Left lung (tissue), 4 donors: ENCODE measurements at regions not wholly inside any gene's neighbourhood (a gene's known extent, or its start where the extent isn't known, plus 50 kb on each side); places are given as distances from the start of the nearest gene placed in this dataset.

ENCODE experiments used
- ATAC-seq: fragments of 200-7000 bp; cut with Tn5 transposase; one replicate; pipeline ENCODE4 v1.9.1; 2020; ENCODE audit warnings: moderate library complexity
- DNase-seq, 4 donors: peaks; one replicate each; pipeline ENCODE4 v3.0.0-alpha.2; 2013 to 2020
- H3K27ac ChIP-seq, 2 donors: fragments of 200-600 bp; sonication (generic) in 1 of 2; one replicate each; pipeline versions ENCODE4 v1.5.0 to v1.8.0; 2020 to 2021
- H3K27me3 ChIP-seq, 2 donors: fragments of 200-600 bp; sonication (generic) in 1 of 2; one replicate each; pipeline versions ENCODE4 v1.5.0 to v1.8.0; 2020 to 2021
- H3K36me3 ChIP-seq, 2 donors: fragments of 200-600 bp; sonication (generic) in 1 of 2; one replicate each; pipeline versions ENCODE4 v1.5.0 to v1.8.0; 2020 to 2021
- H3K4me1 ChIP-seq, 2 donors: fragments of 200-600 bp; one replicate each; pipeline ENCODE4 v1.8.0; 2021
- H3K4me3 ChIP-seq, 2 donors: fragments of 200-600 bp; sonication (generic) in 1 of 2; one replicate each; pipeline versions ENCODE4 v1.5.0 to v1.8.0; 2020 to 2021; ENCODE audit warnings: mild to moderate bottlenecking in 1 of 2
- H3K9me3 ChIP-seq, 2 donors: fragments of 200-600 bp; sonication (generic) in 1 of 2; one replicate each; pipeline versions ENCODE4 v1.5.0 to v1.8.0; 2020 to 2021
- intact Hi-C, 2 donors: fragments of 100-400 bp; cut with DNase I; formaldehyde crosslinking; loops; one replicate each; pipeline versions ENCODE4 v1.11.2 to v1.14.2; 2022
- TF ChIP-seq, protein P1 (sequence below), 2 donors: fragments of 200-600 bp; sonication (generic) in 1 of 2; IDR thresholded peaks; one replicate each; pipeline versions ENCODE4 v1.5.0 to v1.8.0; 2021; ENCODE audit warnings: antibody characterized with exemption in 2 of 2
- donor health status: DM: no; HTN: yes; CAD: no.
- donor health status: DM: no; HTN: no; CAD: no.

DNA sequence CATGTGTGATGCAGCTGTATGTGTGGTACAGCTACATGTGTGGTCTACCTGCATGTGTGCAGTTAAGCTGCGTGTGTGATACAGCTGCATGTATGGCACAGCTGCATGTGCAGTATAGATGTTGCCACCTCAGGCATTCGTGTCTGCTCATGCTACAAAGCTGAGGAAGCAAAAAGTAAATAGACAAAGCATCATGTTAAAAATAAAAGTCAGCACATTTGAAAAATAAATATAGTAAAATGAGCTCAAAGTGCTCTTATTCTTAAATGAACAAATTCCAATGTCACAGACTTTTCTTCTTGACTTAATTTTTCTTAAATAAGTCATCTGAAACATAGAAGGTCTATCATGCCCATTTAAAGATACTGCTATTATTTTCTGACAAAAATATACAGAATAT is 519.3 kb upstream of the SOX11 start:
- H3K36me3 ChIP-seq = no peaks in the 10 kb centered on the region
- intact Hi-C loops = no loop called here
- H3K27me3 ChIP-seq = no peaks in the 10 kb centered on the region
- ATAC-seq = no peak
- peaks cover 0 to 14% of the 10 kb centered on the region in 2 donors for H3K9me3 ChIP-seq
- H3K4me3 ChIP-seq = no peak overlapping the region
- no peak overlapping the region for H3K27ac ChIP-seq
- no peak for DNase-seq
- no peaks in the 10 kb centered on the region for H3K4me1 ChIP-seq
- TF ChIP-seq, protein P1, sequence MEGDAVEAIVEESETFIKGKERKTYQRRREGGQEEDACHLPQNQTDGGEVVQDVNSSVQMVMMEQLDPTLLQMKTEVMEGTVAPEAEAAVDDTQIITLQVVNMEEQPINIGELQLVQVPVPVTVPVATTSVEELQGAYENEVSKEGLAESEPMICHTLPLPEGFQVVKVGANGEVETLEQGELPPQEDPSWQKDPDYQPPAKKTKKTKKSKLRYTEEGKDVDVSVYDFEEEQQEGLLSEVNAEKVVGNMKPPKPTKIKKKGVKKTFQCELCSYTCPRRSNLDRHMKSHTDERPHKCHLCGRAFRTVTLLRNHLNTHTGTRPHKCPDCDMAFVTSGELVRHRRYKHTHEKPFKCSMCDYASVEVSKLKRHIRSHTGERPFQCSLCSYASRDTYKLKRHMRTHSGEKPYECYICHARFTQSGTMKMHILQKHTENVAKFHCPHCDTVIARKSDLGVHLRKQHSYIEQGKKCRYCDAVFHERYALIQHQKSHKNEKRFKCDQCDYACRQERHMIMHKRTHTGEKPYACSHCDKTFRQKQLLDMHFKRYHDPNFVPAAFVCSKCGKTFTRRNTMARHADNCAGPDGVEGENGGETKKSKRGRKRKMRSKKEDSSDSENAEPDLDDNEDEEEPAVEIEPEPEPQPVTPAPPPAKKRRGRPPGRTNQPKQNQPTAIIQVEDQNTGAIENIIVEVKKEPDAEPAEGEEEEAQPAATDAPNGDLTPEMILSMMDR (IDR thresholded peaks at IDR 0.05) = no peak

DNA sequence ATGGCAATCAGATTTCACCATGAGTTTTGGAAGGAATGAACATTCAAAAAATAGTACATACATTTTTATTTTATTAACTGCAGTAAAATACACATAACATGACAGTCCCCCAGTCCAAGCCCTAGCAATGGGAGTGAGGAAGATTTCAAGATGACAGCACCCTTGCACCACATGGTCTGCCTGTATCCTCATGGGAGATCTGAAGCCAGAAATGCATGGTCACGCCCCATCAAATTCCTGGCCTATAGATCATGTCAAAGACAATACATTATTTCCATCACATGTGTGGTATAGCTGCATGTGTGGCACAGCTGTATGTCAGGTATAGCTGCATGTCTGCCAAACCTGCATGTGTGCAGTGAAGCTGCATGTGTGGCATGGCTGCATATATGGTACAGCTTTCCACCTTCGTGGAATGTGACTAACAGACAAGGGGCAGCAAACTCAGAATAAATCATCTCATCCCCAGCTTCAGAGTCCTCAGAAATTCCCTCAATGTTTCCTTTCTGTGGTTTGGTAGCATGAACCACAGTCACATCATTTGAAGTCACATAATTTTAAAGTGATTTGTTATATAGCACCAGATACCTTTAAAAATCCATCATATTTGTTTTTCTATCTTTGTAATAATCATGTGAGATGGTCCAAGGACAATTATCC is 518.2 kb upstream of the SOX11 start:
- no peak for ATAC-seq
- TF ChIP-seq, protein P1 (IDR thresholded peaks at IDR 0.05) = no peak
- H3K27me3 ChIP-seq = no peaks in the 10 kb centered on the region
- no peaks in the 10 kb centered on the region for H3K36me3 ChIP-seq
- H3K4me1 ChIP-seq = no peaks in the 10 kb centered on the region
- DNase-seq = no peak
- no peak overlapping the region for H3K4me3 ChIP-seq
- H3K27ac ChIP-seq = no peak overlapping the region
- H3K9me3 ChIP-seq = peaks cover 0 to 11% of the 10 kb centered on the region in 2 donors
- intact Hi-C loops = no loop called here

DNA sequence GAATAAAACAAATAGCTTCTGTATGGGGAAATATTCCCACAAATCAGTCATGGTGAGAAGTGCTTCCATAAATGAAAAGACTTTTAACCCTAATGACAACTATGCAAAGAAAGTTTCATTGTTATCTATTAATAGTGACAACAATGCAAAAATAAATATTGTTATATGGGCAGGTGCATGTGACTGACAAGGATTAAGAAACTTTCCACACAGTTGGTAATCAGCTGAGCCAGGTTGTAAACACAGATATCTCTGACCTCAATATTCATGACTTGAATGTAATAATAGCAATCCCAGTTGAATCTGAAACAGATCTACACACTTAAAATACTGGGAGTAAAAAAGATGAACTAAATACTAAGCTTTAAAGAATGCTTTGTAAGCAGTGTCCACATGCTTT is 517.0 kb upstream of the SOX11 start:
- peaks cover 0 to 11% of the 10 kb centered on the region in 2 donors for H3K9me3 ChIP-seq
- no peaks in the 10 kb centered on the region for H3K4me1 ChIP-seq
- H3K4me3 ChIP-seq = no peak overlapping the region
- ATAC-seq = no peak
- no peaks in the 10 kb centered on the region for H3K27me3 ChIP-seq
- no peaks in the 10 kb centered on the region for H3K36me3 ChIP-seq
- TF ChIP-seq, protein P1 (IDR thresholded peaks at IDR 0.05) = no peak
- no peak overlapping the region for H3K27ac ChIP-seq
- intact Hi-C loops = no loop called here
- DNase-seq = no peak

DNA sequence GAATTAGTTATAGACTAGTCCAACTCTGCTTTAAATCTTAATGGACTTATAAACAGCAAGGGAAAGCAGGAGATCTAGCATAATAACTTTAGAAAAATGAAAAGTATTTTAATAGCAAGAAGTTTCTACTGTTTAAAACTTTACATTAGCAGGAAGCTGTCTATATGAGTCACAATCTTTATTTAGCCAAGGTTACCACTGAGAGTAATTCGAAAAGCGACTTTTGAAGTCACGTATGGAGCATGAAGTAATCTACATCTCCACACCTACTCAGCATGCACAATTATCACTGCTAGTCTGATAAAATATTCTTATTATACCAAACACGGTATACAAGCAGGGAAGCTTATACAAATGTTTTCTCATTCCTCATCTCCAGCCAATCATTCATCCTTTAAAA is 515.4 kb upstream of the SOX11 start:
- intact Hi-C loops = no loop called here
- ATAC-seq = no peak
- H3K27me3 ChIP-seq = no peaks in the 10 kb centered on the region
- no peak for DNase-seq
- no peak overlapping the region for H3K27ac ChIP-seq
- TF ChIP-seq, protein P1 (IDR thresholded peaks at IDR 0.05) = no peak
- H3K4me1 ChIP-seq = no peaks in the 10 kb centered on the region
- H3K4me3 ChIP-seq = no peak overlapping the region
- H3K9me3 ChIP-seq = peaks cover 0 to 10% of the 10 kb centered on the region in 2 donors
- H3K36me3 ChIP-seq = no peaks in the 10 kb centered on the region

DNA sequence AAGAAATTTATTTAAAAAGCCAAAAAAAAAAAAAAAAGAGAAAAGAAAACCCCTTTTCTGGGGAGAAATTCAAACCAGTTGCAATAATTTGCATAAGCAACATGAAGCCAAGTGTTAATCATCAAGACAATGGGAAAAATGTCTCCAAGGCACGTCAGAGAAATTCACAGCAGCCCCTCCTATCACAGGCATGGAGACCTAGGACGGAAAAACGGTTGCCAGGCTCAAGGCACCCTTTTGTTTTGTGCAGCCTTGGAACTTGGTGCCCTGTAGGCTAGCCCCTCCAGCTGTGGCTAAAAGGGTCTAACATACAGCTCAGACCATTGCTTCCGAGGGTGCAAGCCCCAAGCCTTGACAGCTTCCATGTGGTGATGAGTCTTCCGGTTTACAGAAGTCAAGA is 509.2 kb upstream of the SOX11 start:
- ATAC-seq = no peak
- H3K27me3 ChIP-seq = no peaks in the 10 kb centered on the region
- no peaks in the 10 kb centered on the region for H3K36me3 ChIP-seq
- TF ChIP-seq, protein P1 (IDR thresholded peaks at IDR 0.05) = no peak
- intact Hi-C loops = no loop called here
- H3K4me3 ChIP-seq = no peak overlapping the region
- H3K4me1 ChIP-seq = no peaks in the 10 kb centered on the region
- H3K27ac ChIP-seq = no peak overlapping the region
- H3K9me3 ChIP-seq = no peaks in the 10 kb centered on the region
- DNase-seq = no peak
